BJ (cell line): ENCODE measurements at regions not wholly inside any gene's neighbourhood (a gene's known extent, or its start where the extent isn't known, plus 50 kb on each side); places are given as distances from the start of the nearest gene placed in this dataset. TPM values are rescaled to one million over a fixed set of nuclear protein-coding genes. Genes with fewer than 3 reads are reported as not detected.

Source experiments
- CTCF ChIA-PET: fragments of 350-600 bp; formaldehyde crosslinking; extraction: SDS; loops from one replicate; lab custom pipeline; 2021; ENCODE audit warnings: antibody characterized with exemption, inconsistent platforms; lab: Yijun Ruan, JAX
- POLR2A ChIA-PET: fragments of 300-600 bp; sonication (Branson Sonifier 250); formaldehyde crosslinking; extraction: SDS; loops from one replicate; lab custom pipeline; 2021; ENCODE audit warnings: antibody characterized with exemption; lab: Charles Lee
- DNase-seq: peaks from one replicate; pipeline ENCODE4 v3.0.0-alpha.2; 2011; ENCODE audit warnings: low read depth
- H3K27me3 ChIP-seq: 2 replicates; pipeline ENCODE4 v1.6.0; 2011; ENCODE audit warnings: low read length; ENCODE audit not compliant: control insufficient read depth, insufficient read depth
- H3K36me3 ChIP-seq: 2 replicates; pipeline ENCODE4 v1.5.1; 2011; ENCODE audit warnings: low read length; ENCODE audit not compliant: control insufficient read depth, insufficient read depth
- H3K4me3 ChIP-seq: 2 replicates; pipeline ENCODE4 v1.5.1; 2011; ENCODE audit warnings: low read depth, mild to moderate bottlenecking, control low read depth, low read length
- small RNA-seq: library from RNA; depleted of rRNA; stranded (forward); fragments of <200 nt; gene quantifications from one replicate; pipeline ENCODE3, GENCODE V24; 2012; ENCODE audit warnings: low replicate concordance, low read depth; ENCODE audit not compliant: insufficient read length
- TF ChIP-seq, protein P1 (sequence below): IDR thresholded peaks from 2 replicates; pipeline ENCODE4 v1.5.1; 2011; ENCODE audit warnings: low read depth, mild to moderate bottlenecking, control low read depth, inconsistent platforms, low read length, moderate library complexity; ENCODE audit not compliant: insufficient read depth

DNA sequence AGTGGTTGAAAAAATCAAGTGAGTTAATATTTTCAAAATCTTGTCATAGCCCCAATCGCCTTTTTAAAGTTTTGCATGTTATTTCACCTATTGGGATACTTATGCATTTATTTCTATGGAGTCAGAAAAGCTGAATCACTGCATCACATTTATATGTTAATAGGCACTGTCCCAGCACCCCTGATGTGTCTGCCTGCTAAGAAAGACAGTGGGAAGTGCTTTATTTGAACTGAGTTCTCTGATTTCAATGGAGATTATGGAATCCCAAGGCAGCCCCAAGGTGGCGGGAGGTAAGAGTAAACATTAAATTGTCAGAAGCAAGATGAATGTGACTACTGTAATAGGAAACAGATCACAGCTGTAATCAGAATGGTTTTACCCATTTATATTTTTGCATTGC is 2225.7 kb downstream of the NCAM2 start:
- CTCF ChIA-PET = no interaction called here
- TF ChIP-seq, protein P1, sequence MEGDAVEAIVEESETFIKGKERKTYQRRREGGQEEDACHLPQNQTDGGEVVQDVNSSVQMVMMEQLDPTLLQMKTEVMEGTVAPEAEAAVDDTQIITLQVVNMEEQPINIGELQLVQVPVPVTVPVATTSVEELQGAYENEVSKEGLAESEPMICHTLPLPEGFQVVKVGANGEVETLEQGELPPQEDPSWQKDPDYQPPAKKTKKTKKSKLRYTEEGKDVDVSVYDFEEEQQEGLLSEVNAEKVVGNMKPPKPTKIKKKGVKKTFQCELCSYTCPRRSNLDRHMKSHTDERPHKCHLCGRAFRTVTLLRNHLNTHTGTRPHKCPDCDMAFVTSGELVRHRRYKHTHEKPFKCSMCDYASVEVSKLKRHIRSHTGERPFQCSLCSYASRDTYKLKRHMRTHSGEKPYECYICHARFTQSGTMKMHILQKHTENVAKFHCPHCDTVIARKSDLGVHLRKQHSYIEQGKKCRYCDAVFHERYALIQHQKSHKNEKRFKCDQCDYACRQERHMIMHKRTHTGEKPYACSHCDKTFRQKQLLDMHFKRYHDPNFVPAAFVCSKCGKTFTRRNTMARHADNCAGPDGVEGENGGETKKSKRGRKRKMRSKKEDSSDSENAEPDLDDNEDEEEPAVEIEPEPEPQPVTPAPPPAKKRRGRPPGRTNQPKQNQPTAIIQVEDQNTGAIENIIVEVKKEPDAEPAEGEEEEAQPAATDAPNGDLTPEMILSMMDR = no peak
- no peak overlapping the region for H3K4me3 ChIP-seq
- H3K36me3 ChIP-seq = no peaks in the 10 kb centered on the region
- no peak for DNase-seq
- POLR2A ChIA-PET = no interaction called here
- no peaks in the 10 kb centered on the region for H3K27me3 ChIP-seq

DNA sequence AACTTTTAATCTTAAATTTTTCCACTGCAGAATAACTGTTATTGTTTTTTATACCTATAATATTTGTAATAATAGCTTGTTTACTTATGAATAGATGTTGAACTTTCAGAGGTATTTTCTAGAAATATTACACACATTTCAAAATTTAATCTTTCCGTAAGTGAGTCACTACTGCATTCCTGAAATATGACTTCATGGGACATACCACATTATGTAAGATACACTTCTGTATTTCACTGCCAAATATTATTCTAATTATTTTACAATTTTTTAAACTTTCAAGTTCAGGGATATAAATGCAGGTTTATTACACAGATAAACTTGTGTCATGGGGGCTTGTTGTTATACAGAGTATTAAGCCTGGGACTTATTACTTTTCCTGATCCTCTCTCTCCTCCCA is 2220.5 kb downstream of the NCAM2 start:
- Histone ChIP-seq H3K4me3 (no peak overlapping the region), H3K27me3 (no peaks in the 10 kb centered on the region), H3K36me3 (no peaks in the 10 kb centered on the region)
- ChIA-PET POLR2A (no interaction called here), CTCF (no interaction called here)
- no peak for DNase-seq
- TF ChIP-seq, protein P1 = no peak

DNA sequence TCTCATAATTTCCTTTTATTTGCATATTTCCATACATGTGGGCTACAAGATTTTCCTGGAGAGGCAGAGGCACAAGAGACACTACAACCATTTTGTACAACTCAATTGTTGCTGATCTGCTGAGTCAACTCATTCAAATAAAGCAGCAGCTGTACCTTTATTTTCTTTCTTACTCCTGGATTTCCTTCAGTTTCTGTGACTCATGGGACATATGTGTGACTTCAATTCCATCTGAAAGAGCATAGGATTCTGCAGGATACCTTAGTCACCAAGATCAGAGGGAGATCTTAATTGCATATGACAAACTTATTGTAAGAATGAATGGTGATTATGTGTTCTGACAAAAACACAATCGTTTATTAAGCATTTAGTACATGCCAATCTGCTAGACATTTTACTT is 2219.4 kb downstream of the NCAM2 start:
- TF ChIP-seq, protein P1 = no peak
- CTCF ChIA-PET = no interaction called here
- H3K27me3 ChIP-seq = no peaks in the 10 kb centered on the region
- H3K4me3 ChIP-seq = no peak overlapping the region
- POLR2A ChIA-PET = no interaction called here
- no peak for DNase-seq
- no peaks in the 10 kb centered on the region for H3K36me3 ChIP-seq

DNA sequence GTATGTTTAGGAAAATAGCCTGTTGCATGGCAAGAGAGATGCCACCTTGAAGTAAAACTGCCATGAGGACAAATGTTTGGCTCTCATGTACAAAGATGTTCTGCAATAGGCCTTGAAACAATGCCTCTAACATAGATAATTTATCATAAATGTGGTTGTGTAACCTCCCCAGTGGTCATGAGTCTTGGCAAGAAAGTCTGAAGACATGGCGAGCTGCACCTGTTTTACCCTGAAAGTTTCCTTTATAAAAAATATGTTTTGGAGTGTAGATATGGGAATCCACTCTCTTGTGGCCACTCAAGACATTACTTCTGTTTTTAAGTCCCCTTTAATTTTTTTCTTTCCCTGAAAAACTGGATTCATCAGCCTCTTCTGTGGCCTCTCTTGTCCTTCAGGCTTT is 2217.1 kb downstream of the NCAM2 start:
- TF ChIP-seq, protein P1 = no peak
- CTCF ChIA-PET = no interaction called here
- POLR2A ChIA-PET = no interaction called here
- H3K4me3 ChIP-seq = no peak overlapping the region
- DNase-seq = no peak
- no peaks in the 10 kb centered on the region for H3K27me3 ChIP-seq
- H3K36me3 ChIP-seq = no peaks in the 10 kb centered on the region

Small RNA genes lying in the stretch of these regions (small RNA-seq; reads per million reads assigned to genes)
- gene AP001340.1 (not detected), gene RF00019 (not detected), gene RN7SKP236 (not detected), gene RNA5SP489 (not detected), gene RNU2-55P (not detected)
